ENCODE measurements at regions not wholly inside any gene's neighbourhood (a gene's known extent, or its start where the extent isn't known, plus 50 kb on each side); places are given as distances from the start of the nearest gene placed in this dataset.

GRCh38 chr6:170124836-170125235 is 166.0 kb downstream of the DLL1 start:
- no peak overlapping the region for H3K4me3 ChIP-seq (ENCODE audit: low read length)
- H3K27me3 Mint-ChIP-seq: peaks cover 0 to 7% (median 5%) of the 10 kb centered on the region in 5 donors
- no peaks in the 10 kb centered on the region for H3K27me3 ChIP-seq (ENCODE audit: control insufficient read depth in 2 of 2, insufficient read depth in 2 of 2, low read length in 2 of 2)
- DNase-seq (no peak), ATAC-seq (no peak)
- no peak overlapping the region for H3K27ac ChIP-seq (ENCODE audit: low read depth, low read length)
- H3K9me3 ChIP-seq (ENCODE audit: control insufficient read depth in 2 of 3, low read length in 3 of 3): peaks cover 0 to 7% (median 0%) of the 10 kb centered on the region in 3 experiments
- no peaks in the 10 kb centered on the region for H3K36me3 ChIP-seq (ENCODE audit: control insufficient read depth in 2 of 3, insufficient read depth in 3 of 3, low read length in 3 of 3)
- H3K36me3 Mint-ChIP-seq: peaks cover 0 to 13% (median 0%) of the 10 kb centered on the region in 5 donors
- no peak overlapping the region for H3K4me3 Mint-ChIP-seq
- H3K27ac Mint-ChIP-seq: no peak overlapping the region
- intact Hi-C loops (cut with micrococcal nuclease): no loop called here
- H3K9me3 Mint-ChIP-seq: peaks cover 3 to 28% (median 14%) of the 10 kb centered on the region in 11 donors
- ChIA-PET POLR2A (no interaction called here), CTCF (no interaction called here)
- no peaks in the 10 kb centered on the region for H3K4me1 Mint-ChIP-seq
- no peaks in the 10 kb centered on the region for H3K4me1 ChIP-seq (ENCODE audit: control insufficient read depth in 2 of 2, insufficient read depth in 2 of 2, low read length in 2 of 2)

GRCh38 chr6:170124150-170124549 is 166.7 kb downstream of the DLL1 start:
- H3K27ac ChIP-seq (ENCODE audit: low read depth, low read length): no peak overlapping the region
- Mint-ChIP-seq H3K4me1 (no peaks in the 10 kb centered on the region), H3K9me3 (peaks cover 5 to 35% (median 20%) of the 10 kb centered on the region in 11 donors), H3K27me3 (peaks cover 0 to 7% (median 5%) of the 10 kb centered on the region in 5 donors), H3K4me3 (no peak overlapping the region), H3K27ac (no peak overlapping the region), H3K36me3 (peaks cover 0 to 15% (median 0%) of the 10 kb centered on the region in 5 donors)
- DNase-seq (no peak), ATAC-seq (no peak)
- intact Hi-C loops (cut with micrococcal nuclease): no loop called here
- ChIA-PET CTCF (no interaction called here), POLR2A (no interaction called here)
- H3K9me3 ChIP-seq (ENCODE audit: control insufficient read depth in 2 of 3, low read length in 3 of 3): peaks cover 0 to 7% (median 0%) of the 10 kb centered on the region in 3 experiments
- no peaks in the 10 kb centered on the region for H3K4me1 ChIP-seq (ENCODE audit: control insufficient read depth in 2 of 2, insufficient read depth in 2 of 2, low read length in 2 of 2)
- H3K27me3 ChIP-seq (ENCODE audit: control insufficient read depth in 2 of 2, insufficient read depth in 2 of 2, low read length in 2 of 2): no peaks in the 10 kb centered on the region
- no peaks in the 10 kb centered on the region for H3K36me3 ChIP-seq (ENCODE audit: control insufficient read depth in 2 of 3, insufficient read depth in 3 of 3, low read length in 3 of 3)
- no peak overlapping the region for H3K4me3 ChIP-seq (ENCODE audit: low read length)

- Histone ChIP-seq H3K4me3 (ENCODE audit: low read length) (no peak overlapping the region), H3K27me3 (ENCODE audit: control insufficient read depth in 2 of 2, insufficient read depth in 2 of 2, low read length in 2 of 2) (no peaks in the 10 kb centered on the region), H3K4me1 (ENCODE audit: control insufficient read depth in 2 of 2, insufficient read depth in 2 of 2, low read length in 2 of 2) (no peaks in the 10 kb centered on the region), H3K27ac (ENCODE audit: low read depth, low read length) (no peak overlapping the region), H3K9me3 (ENCODE audit: control insufficient read depth in 2 of 3, low read length in 3 of 3) (peaks cover 0 to 7% (median 0%) of the 10 kb centered on the region in 3 experiments), H3K36me3 (ENCODE audit: control insufficient read depth in 2 of 3, insufficient read depth in 3 of 3, low read length in 3 of 3) (no peaks in the 10 kb centered on the region)
- H3K36me3 Mint-ChIP-seq: peaks cover 0 to 16% (median 3%) of the 10 kb centered on the region in 5 donors
- no peak overlapping the region for H3K27ac Mint-ChIP-seq
- ATAC-seq (no peak), DNase-seq (no peak)
- peaks cover 8 to 48% (median 22%) of the 10 kb centered on the region in 11 donors for H3K9me3 Mint-ChIP-seq
- no peak overlapping the region for H3K4me3 Mint-ChIP-seq
- H3K4me1 Mint-ChIP-seq: no peaks in the 10 kb centered on the region
- ChIA-PET CTCF (no interaction called here), POLR2A (no interaction called here)
- peaks cover 0 to 7% (median 5%) of the 10 kb centered on the region in 5 donors for H3K27me3 Mint-ChIP-seq
- intact Hi-C loops (cut with micrococcal nuclease): no loop called here
These were observed 168.2 kb downstream of the DLL1 start for GRCh38 chr6:170122651-170123050.

- ATAC-seq (no peak), DNase-seq (peak in 1 of 9 donors; percentile 13)
- Histone ChIP-seq H3K27me3 (ENCODE audit: control insufficient read depth in 2 of 2, insufficient read depth in 2 of 2, low read length in 2 of 2) (no peaks in the 10 kb centered on the region), H3K4me1 (ENCODE audit: control insufficient read depth in 2 of 2, insufficient read depth in 2 of 2, low read length in 2 of 2) (no peaks in the 10 kb centered on the region), H3K9me3 (ENCODE audit: control insufficient read depth in 2 of 3, low read length in 3 of 3) (peaks cover 0 to 7% (median 0%) of the 10 kb centered on the region in 3 experiments), H3K36me3 (ENCODE audit: control insufficient read depth in 2 of 3, insufficient read depth in 3 of 3, low read length in 3 of 3) (no peaks in the 10 kb centered on the region), H3K27ac (ENCODE audit: low read depth, low read length) (no peak overlapping the region), H3K4me3 (ENCODE audit: low read length) (no peak overlapping the region)
- H3K4me3 Mint-ChIP-seq: no peak overlapping the region
- no peak overlapping the region for H3K27ac Mint-ChIP-seq
- H3K4me1 Mint-ChIP-seq: no peaks in the 10 kb centered on the region
- POLR2A ChIA-PET: no interaction called here
- H3K36me3 Mint-ChIP-seq: peaks cover 0 to 16% (median 3%) of the 10 kb centered on the region in 5 donors
- intact Hi-C loops (cut with micrococcal nuclease): no loop called here
- CTCF ChIA-PET: no interaction called here
- peaks cover 0 to 11% (median under 1%) of the 10 kb centered on the region in 5 donors for H3K27me3 Mint-ChIP-seq
- H3K9me3 Mint-ChIP-seq: peaks cover 8 to 45% (median 22%) of the 10 kb centered on the region in 11 donors
These were observed 173.5 kb downstream of the DLL1 start for GRCh38 chr6:170117111-170117972.

GRCh38 chr6:170116636-170117035 is 174.2 kb downstream of the DLL1 start:
- H3K27ac Mint-ChIP-seq: no peak overlapping the region
- no peak for ATAC-seq
- DNase-seq: peak in 1 of 9 donors; percentile 13
- no peak overlapping the region for H3K4me3 Mint-ChIP-seq
- H3K36me3 Mint-ChIP-seq: peaks cover 0 to 14% (median 3%) of the 10 kb centered on the region in 5 donors
- H3K36me3 ChIP-seq (ENCODE audit: control insufficient read depth in 2 of 3, insufficient read depth in 3 of 3, low read length in 3 of 3): no peaks in the 10 kb centered on the region
- ChIA-PET CTCF (no interaction called here), POLR2A (no interaction called here)
- intact Hi-C loops (cut with micrococcal nuclease): no loop called here
- H3K27ac ChIP-seq (ENCODE audit: low read depth, low read length): no peak overlapping the region
- peaks cover 0 to 7% (median 0%) of the 10 kb centered on the region in 3 experiments for H3K9me3 ChIP-seq (ENCODE audit: control insufficient read depth in 2 of 3, low read length in 3 of 3)
- H3K9me3 Mint-ChIP-seq: peaks cover 6 to 38% (median 19%) of the 10 kb centered on the region in 11 donors
- H3K4me1 ChIP-seq (ENCODE audit: control insufficient read depth in 2 of 2, insufficient read depth in 2 of 2, low read length in 2 of 2): no peaks in the 10 kb centered on the region
- H3K4me1 Mint-ChIP-seq: no peaks in the 10 kb centered on the region
- peaks cover 0 to 9% (median 0%) of the 10 kb centered on the region in 5 donors for H3K27me3 Mint-ChIP-seq
- no peaks in the 10 kb centered on the region for H3K27me3 ChIP-seq (ENCODE audit: control insufficient read depth in 2 of 2, insufficient read depth in 2 of 2, low read length in 2 of 2)
- no peak overlapping the region for H3K4me3 ChIP-seq (ENCODE audit: low read length)

- Histone ChIP-seq H3K36me3 (ENCODE audit: control insufficient read depth in 2 of 3, insufficient read depth in 3 of 3, low read length in 3 of 3) (no peaks in the 10 kb centered on the region), H3K27ac (ENCODE audit: low read depth, low read length) (no peak overlapping the region), H3K9me3 (ENCODE audit: control insufficient read depth in 2 of 3, low read length in 3 of 3) (no peaks in the 10 kb centered on the region), H3K27me3 (ENCODE audit: control insufficient read depth in 2 of 2, insufficient read depth in 2 of 2, low read length in 2 of 2) (no peaks in the 10 kb centered on the region), H3K4me1 (ENCODE audit: control insufficient read depth in 2 of 2, insufficient read depth in 2 of 2, low read length in 2 of 2) (no peaks in the 10 kb centered on the region), H3K4me3 (ENCODE audit: low read length) (no peak overlapping the region)
- Mint-ChIP-seq H3K36me3 (peaks cover 0 to 5% (median 3%) of the 10 kb centered on the region in 5 donors), H3K9me3 (peaks cover 0 to 24% (median 9%) of the 10 kb centered on the region in 11 donors), H3K4me1 (no peaks in the 10 kb centered on the region), H3K27me3 (peaks cover 0 to 8% (median 0%) of the 10 kb centered on the region in 5 donors), H3K27ac (no peak overlapping the region), H3K4me3 (no peak overlapping the region)
- ATAC-seq (no peak), DNase-seq (peak in 1 of 9 donors; percentile 15)
- ChIA-PET POLR2A (no interaction called here), CTCF (no interaction called here)
- intact Hi-C loops (cut with micrococcal nuclease): no loop called here
These were observed 175.7 kb downstream of the DLL1 start for GRCh38 chr6:170114956-170115855.

All from naive thymus-derived CD4-positive, alpha-beta T cell (primary cell).